Activated T-helper 1 cell treated with Interleukin-2 at 50 U/mL for 16 hours (primary cell): ENCODE measurements at regions not wholly inside any gene's neighbourhood (a gene's known extent, or its start where the extent isn't known, plus 50 kb on each side); places are given as distances from the start of the nearest gene placed in this dataset.

ENCODE experiments used
- DNase-seq: peaks from one replicate; pipeline ENCODE4 v3.0.0-alpha.2; 2020; ENCODE audit warnings: low read depth

GRCh38 chr2:12059616-12060441 lies 313.4 kb downstream of the LPIN1 start:
- no peak for DNase-seq

GRCh38 chr2:12060886-12061285 lies 314.5 kb downstream of the LPIN1 start:
- DNase-seq = no peak

- no peak for DNase-seq
These were observed 315.0 kb downstream of the LPIN1 start for GRCh38 chr2:12061286-12062052.

GRCh38 chr2:12062053-12062395 lies 315.6 kb downstream of the LPIN1 start:
- DNase-seq = no peak

- no peak for DNase-seq
These were observed 316.8 kb downstream of the LPIN1 start for GRCh38 chr2:12063210-12063609.

- no peak for DNase-seq
These were observed 317.7 kb downstream of the LPIN1 start for GRCh38 chr2:12064153-12064552.

GRCh38 chr2:12066116-12066515 lies 319.7 kb downstream of the LPIN1 start:
- no peak for DNase-seq

GRCh38 chr2:12066986-12067385 lies 320.6 kb downstream of the LPIN1 start:
- DNase-seq = no peak

- no peak for DNase-seq
These were observed 322.5 kb downstream of the LPIN1 start for GRCh38 chr2:12068796-12069538.

- DNase-seq = no peak
These were observed 323.7 kb downstream of the LPIN1 start for GRCh38 chr2:12070153-12070552.

- DNase-seq = no peak
These were observed 324.1 kb downstream of the LPIN1 start for GRCh38 chr2:12070581-12070980.

- DNase-seq = no peak
These were observed 324.9 kb downstream of the LPIN1 start for GRCh38 chr2:12071318-12071717.

GRCh38 chr2:12073217-12073852 lies 326.9 kb downstream of the LPIN1 start:
- no peak for DNase-seq

GRCh38 chr2:12074126-12074844 lies 327.9 kb downstream of the LPIN1 start:
- no peak for DNase-seq

- DNase-seq = no peak
These were observed 328.4 kb downstream of the LPIN1 start for GRCh38 chr2:12074845-12075217.

GRCh38 chr2:12075603-12076002 lies 329.2 kb downstream of the LPIN1 start:
- DNase-seq = no peak

GRCh38 chr2:12076810-12077209 lies 330.4 kb downstream of the LPIN1 start:
- no peak for DNase-seq

- no peak for DNase-seq
These were observed 333.9 kb downstream of the LPIN1 start for GRCh38 chr2:12080360-12080759.

GRCh38 chr2:12081481-12082210 lies 335.2 kb downstream of the LPIN1 start:
- no peak for DNase-seq

GRCh38 chr2:12083081-12083581 lies 336.7 kb downstream of the LPIN1 start:
- no peak for DNase-seq
